DLD1 (cell line): ENCODE measurements at regions not wholly inside any gene's neighbourhood (a gene's known extent, or its start where the extent isn't known, plus 50 kb on each side); places are given as distances from the start of the nearest gene placed in this dataset.

ENCODE experiments used
- in situ Hi-C: cut with HindIII; loops from 2 replicates; pipeline ENCODE4 v1.10.0; 2017; ENCODE audit warnings: low sequenced_read_pairs

DNA sequence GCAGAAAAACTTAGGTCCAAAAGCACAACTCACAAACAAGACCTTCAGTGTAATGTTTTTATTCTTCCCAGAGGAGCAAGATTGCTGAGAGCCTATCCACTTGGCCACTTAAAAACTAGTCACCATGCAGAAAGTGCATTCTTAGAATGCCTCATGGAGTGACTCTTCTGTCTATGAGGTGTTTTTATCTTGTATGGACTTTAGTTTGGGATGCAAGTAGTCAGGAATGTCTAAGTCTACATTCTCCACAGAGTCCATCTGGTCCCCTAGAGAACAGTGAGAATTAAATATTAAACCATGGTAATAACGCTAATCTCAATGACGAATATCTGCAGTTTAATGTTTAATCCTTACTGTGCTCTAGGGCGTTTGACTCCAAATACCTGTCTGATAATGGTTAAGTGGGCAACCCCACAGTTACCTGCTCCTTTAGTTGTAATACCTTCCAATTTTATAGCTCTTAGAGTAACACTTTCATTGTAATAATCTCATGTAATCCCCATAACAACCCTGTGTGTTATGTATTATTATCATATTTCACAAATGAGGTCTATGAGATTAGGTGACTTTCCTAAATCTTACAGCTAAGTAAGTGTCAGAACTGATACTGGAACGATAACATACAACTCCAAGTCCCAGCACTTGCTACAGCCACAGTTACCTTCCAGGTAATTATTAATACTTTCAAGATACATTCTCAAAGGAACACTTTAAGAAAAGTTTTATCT is 235.6 kb upstream of the JADE1 start:
- in situ Hi-C loops, result no loop called here

DNA sequence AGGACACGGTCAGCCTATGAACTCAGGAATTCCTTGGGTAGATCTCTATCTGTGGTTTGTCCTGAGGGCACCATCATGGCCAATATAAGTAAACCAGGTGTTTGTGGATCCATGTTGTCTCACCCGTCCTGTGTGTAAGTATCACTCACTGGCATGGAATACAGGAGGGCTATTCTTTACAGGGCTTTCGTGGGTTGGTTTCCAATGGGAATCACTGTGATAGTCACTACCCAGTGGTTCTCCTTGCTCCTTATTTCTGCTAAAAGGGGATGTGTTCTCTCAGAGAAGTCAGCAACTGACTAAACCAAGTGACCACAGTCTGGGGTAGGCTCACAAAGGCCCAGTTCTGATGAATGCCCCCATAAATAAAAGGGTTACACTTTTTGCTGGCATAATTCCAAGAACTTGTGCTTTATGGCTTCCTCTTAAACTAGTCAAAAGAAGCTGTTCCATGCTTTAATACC is 236.7 kb upstream of the JADE1 start:
- in situ Hi-C loops, result no loop called here

- in situ Hi-C loops, result no loop called here
These were observed 237.8 kb upstream of the JADE1 start for GRCh38 chr4:128571747-128572146.

DNA sequence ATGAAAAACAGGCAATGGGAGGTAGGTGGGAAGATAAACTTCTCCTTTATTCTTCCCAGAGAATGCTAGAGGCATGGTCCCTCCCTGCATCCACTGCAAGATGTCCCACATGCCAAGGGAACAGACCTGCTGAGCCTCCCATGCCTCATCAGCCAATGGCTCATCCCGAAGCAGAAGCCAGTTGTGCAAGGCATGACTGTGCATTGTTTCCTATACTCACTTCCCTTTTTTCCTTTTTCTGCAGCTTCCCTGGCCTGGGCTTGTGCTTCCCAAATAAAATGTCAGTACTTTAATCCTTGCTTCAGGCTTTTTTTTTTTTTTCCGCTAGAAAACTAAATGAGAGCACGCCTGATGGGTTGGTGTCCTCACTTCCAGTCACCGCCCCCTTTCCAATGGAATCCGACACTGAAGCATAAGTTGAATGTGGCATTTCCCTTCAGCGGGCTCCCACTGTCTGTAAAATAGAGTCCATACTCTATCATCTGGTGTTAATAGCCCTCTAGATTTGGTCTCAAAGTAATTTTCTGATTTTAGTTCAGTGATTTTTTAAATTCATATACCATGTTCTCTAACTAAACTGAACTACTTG is 239.0 kb upstream of the JADE1 start:
- in situ Hi-C loops, result no loop called here

- in situ Hi-C loops, result no loop called here
These were observed 242.8 kb upstream of the JADE1 start for GRCh38 chr4:128566693-128567092.

GRCh38 chr4:128565565-128566186 is 243.8 kb upstream of the JADE1 start:
- in situ Hi-C loops, result no loop called here

DNA sequence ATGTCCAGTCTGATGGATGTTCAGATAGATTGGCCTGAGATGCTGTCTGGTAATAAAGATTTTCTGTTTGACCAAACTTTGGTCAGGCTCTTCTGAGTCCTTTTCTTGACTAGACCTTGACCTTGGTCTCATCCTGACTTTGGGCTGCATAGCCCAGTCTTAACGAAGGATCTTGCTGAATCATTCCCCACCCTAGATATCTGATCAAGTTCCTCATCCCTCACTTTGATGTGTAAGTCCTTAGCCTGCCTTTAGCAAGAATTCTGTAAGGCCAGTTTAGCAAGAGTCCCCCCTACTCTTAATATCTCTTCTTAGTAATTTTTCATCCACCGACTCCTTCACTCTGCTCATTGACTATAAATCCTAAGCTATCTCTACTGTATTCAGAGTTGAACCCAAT is 244.4 kb upstream of the JADE1 start:
- in situ Hi-C loops, result no loop called here

DNA sequence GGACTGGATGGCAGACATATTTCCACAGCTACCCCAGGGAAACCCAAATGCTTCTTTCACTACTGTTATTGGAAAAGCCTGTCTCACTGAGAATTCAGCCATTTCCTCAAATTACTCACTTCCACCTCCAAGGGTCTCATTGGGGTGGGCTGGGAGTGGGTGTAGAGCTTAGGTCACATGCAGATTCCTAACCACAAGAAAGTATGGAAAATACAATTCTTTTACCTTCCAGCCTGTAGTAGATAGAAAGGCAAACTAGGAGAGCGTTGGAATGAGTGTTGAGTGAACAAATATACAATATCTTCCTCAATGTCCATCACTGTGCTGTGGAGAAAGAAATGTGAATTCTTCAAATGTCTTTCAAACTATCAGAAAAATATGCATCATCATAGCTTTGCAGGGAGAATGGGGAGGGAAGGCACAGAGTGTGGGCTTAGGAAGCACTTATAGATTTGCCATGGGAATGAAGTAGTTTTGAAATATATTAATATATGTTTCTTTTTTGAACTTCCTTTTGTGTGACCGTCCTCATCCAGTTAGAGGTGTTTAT is 245.3 kb upstream of the JADE1 start:
- in situ Hi-C loops, result no loop called here

GRCh38 chr4:128560754-128561495 is 248.6 kb upstream of the JADE1 start:
- in situ Hi-C loops, result no loop called here

GRCh38 chr4:128558896-128559679 is 250.4 kb upstream of the JADE1 start:
- in situ Hi-C loops, result no loop called here

GRCh38 chr4:128556756-128557155 is 252.7 kb upstream of the JADE1 start:
- in situ Hi-C loops, result no loop called here

DNA sequence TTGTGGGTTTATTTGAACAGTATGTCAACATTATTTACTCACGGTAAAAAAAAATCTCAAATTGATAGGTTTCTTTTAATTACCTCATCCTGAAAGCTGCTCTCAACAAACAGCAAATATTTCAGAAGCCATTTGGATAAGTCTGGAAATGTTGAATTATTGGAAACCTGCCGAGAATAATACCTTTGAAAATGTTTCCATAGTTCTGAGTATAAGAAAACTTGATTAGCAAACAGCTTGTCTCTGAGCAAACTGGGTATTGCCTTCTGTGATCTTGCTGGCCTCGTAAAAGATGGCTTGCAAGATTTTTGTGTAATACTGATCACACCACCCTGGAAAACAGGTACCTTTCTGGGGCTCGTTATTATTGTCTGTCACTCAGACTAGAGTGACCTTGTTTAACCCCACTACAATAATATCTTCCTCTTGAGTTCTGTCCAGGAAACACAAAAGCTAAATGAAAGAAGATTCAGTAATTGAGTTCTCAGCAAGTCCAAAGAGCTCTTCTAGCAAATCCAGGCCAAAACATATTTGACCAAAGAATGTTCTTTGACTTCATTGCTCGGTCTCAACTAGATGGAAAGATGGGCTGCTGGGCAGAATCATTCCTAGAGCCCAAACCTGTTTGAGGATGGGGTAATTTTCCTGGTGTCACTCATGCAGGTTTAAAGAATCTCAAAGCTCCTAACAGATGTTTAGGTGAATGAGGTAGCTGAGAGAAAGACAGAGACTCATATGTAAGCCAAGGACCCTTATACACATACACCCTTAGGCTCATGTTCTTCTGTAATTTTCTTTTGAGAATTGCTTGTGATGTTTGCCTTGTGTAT is 255.6 kb upstream of the JADE1 start:
- in situ Hi-C loops, result no loop called here

- in situ Hi-C loops, result no loop called here
These were observed 257.0 kb upstream of the JADE1 start for GRCh38 chr4:128552586-128552907.

DNA sequence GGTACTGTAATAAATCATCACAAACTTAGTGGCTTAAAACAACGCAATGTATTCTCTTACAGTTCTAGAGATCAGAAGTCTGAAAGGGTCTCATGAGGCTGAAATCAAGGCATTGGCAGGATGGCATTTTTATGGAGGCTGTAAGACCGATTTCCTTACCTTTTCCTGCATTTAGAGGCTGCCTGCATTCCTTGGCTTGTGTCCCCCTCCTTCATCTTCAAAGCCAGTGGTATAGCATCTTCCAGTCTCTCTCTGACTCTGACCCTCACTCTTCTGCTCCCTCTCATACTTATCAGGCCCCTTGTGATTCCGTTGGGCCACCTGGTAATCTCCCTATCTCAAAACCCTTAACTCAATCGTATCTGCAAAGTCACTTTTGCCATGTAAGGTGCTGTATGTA is 258.2 kb upstream of the JADE1 start:
- in situ Hi-C loops, result no loop called here

GRCh38 chr4:128550060-128550459 is 259.4 kb upstream of the JADE1 start:
- in situ Hi-C loops, result no loop called here

GRCh38 chr4:128549636-128550035 is 259.9 kb upstream of the JADE1 start:
- in situ Hi-C loops, result no loop called here

DNA sequence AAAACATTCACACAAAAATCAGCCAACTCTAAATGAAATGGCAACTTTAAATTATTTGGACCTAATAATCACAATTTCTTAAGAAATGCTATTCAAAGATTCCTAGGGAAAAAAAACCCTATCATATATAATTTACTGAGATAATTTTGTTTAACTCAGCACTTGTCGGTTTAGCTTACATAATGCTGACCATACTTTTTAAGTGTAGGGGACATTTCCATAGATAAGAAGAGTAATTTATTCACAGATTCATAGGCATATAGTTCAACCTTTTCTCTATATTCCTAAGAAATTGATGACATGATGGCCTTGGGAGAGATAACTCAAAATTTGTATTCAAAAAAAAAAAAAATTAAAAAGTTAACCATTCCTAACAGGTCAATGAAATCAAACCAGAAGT is 260.8 kb upstream of the PGRMC2 start:
- in situ Hi-C loops, result no loop called here

GRCh38 chr4:128544272-128544671 is 256.7 kb upstream of the PGRMC2 start:
- in situ Hi-C loops, result no loop called here

- in situ Hi-C loops, result no loop called here
These were observed 256.1 kb upstream of the PGRMC2 start for GRCh38 chr4:128543696-128544095.

DNA sequence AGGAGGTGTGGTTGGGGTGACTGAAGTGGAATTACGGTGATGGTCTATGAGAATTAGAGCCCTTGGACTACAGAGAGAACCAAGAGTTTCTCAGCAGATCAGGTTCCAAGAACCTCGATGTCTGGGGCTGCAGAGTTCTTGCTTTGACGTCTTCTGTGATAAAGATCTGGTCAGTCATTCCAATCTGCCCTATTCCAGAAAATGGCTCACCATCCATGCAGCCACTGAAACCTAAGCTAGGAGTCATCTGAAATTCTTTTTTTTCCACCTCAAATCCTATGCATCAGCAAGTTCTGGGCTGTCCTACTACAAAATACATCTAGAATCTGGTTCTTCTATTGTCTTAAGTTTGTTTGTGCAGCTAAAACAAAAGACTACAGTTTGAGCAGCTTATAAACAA is 254.4 kb upstream of the PGRMC2 start:
- in situ Hi-C loops, result no loop called here
